Keratinocyte (primary cell): ENCODE measurements at regions not wholly inside any gene's neighbourhood (a gene's known extent, or its start where the extent isn't known, plus 50 kb on each side); places are given as distances from the start of the nearest gene placed in this dataset.

Experiments
- EZH2 ChIP-seq: IDR thresholded peaks from one replicate; pipeline ENCODE4 v1.6.1; 2012; ENCODE audit warnings: inconsistent platforms, mild to moderate bottlenecking, low read length, moderate library complexity
- TF ChIP-seq, protein P1 (sequence below), 3 experiments: IDR thresholded peaks in 1 of 3; conservative IDR thresholded peaks in 1 of 3; optimal IDR thresholded peaks in 1 of 3; 2 replicates in 2 of 3; 3 replicates in 1 of 3; pipeline versions ENCODE3 to v1.5.1; 2011; ENCODE audit warnings: low read length in 3 of 3, mild to moderate bottlenecking in 3 of 3, moderate library complexity in 2 of 3, control low read depth in 1 of 3, inconsistent platforms in 1 of 3; ENCODE audit not compliant: insufficient read depth in 2 of 3; ENCODE audit errors: extremely low read depth in 1 of 3

DNA sequence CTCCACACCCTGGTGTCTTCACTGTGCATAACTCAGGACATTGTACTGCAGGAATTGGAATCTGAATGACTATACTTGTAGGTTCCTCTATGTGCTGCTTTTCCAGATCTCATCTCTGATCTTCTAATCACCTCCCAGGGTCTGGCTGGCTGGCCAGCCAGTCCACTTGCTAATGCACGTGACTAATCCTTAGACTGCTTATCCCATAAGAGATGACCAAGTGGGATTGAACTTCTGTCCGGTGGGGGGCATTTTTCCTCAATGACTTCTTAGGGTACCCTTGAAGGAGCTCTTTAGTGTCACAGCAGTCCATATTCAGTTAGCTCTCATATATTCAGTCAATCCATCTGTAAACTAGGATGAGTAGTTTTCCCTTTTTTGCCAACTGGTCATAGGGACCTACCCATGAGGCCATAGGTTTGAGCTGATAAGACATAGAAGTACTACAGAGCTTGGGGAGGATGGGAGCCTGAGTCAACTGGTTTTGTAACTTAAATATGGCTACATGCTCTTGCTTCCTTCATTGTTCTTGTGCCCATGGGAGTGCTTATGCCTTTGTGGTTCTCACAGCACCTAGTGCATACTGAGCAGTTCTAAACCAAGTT lies 71.9 kb upstream of the WDR1 start:
- TF ChIP-seq, protein P1, sequence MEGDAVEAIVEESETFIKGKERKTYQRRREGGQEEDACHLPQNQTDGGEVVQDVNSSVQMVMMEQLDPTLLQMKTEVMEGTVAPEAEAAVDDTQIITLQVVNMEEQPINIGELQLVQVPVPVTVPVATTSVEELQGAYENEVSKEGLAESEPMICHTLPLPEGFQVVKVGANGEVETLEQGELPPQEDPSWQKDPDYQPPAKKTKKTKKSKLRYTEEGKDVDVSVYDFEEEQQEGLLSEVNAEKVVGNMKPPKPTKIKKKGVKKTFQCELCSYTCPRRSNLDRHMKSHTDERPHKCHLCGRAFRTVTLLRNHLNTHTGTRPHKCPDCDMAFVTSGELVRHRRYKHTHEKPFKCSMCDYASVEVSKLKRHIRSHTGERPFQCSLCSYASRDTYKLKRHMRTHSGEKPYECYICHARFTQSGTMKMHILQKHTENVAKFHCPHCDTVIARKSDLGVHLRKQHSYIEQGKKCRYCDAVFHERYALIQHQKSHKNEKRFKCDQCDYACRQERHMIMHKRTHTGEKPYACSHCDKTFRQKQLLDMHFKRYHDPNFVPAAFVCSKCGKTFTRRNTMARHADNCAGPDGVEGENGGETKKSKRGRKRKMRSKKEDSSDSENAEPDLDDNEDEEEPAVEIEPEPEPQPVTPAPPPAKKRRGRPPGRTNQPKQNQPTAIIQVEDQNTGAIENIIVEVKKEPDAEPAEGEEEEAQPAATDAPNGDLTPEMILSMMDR (optimal IDR thresholded peaks at IDR 0.05 in 1 of 3, IDR thresholded peaks at IDR 0.05 in 1 of 3, conservative IDR thresholded peaks at IDR 0.05 in 1 of 3; ENCODE audit: extremely low read depth in 1 of 3, insufficient read depth in 2 of 3, low read length in 3 of 3) = no peak
- no peak for TF ChIP-seq EZH2
